Fibroblast of lung (primary cell): ENCODE measurements at regions not wholly inside any gene's neighbourhood (a gene's known extent, or its start where the extent isn't known, plus 50 kb on each side); places are given as distances from the start of the nearest gene placed in this dataset.
A peak's percentile ranks its signal among the peaks of the same experiment; 100 is the strongest.

Source experiments
- DNase-seq, 2 donors: peaks; one replicate each; pipeline versions ENCODE4 v3.0.0 to v3.0.0-alpha.2; 2010; ENCODE audit warnings: low read depth in 2 of 2
- H2AFZ ChIP-seq: 2 replicates; pipeline ENCODE4 v1.5.1; 2012; ENCODE audit warnings: low read length, control low read depth, inconsistent platforms
- H3K27ac ChIP-seq: 2 replicates; pipeline ENCODE4 v1.5.1; 2011; ENCODE audit warnings: low read length, control low read depth; ENCODE audit not compliant: insufficient read depth
- H3K27me3 ChIP-seq: 2 replicates; pipeline ENCODE4 v1.5.1; 2011; ENCODE audit warnings: mild to moderate bottlenecking, low read length; ENCODE audit not compliant: control insufficient read depth, insufficient read depth
- H3K36me3 ChIP-seq: 2 replicates; pipeline ENCODE4 v1.5.1; 2011; ENCODE audit warnings: low read length; ENCODE audit not compliant: control insufficient read depth, insufficient read depth
- H3K4me1 ChIP-seq: 2 replicates; pipeline ENCODE4 v1.5.1; 2011; ENCODE audit warnings: low read length; ENCODE audit not compliant: control insufficient read depth, insufficient read depth; ENCODE audit errors: extremely low read depth
- H3K4me2 ChIP-seq: 2 replicates; pipeline ENCODE4 v1.5.1; 2011; ENCODE audit warnings: low read length, control low read depth; ENCODE audit not compliant: insufficient read depth; ENCODE audit errors: extremely low read depth
- H3K4me3 ChIP-seq, 4 experiments: fragments of 200-600 bp in 1 of 4; sonication (generic) in 1 of 4; replicated peaks in 1 of 4; 2 replicates each; pipeline ENCODE4 v1.5.1; 2011 to 2016; ENCODE audit warnings: low read length in 4 of 4, low read depth in 3 of 4, mild to moderate bottlenecking in 3 of 4, control low read depth in 2 of 4, inconsistent platforms in 1 of 4, mixed read lengths in 1 of 4; ENCODE audit not compliant: insufficient read depth in 1 of 4; ENCODE audit errors: control extremely low read depth in 1 of 4
- H3K79me2 ChIP-seq: 2 replicates; pipeline ENCODE4 v1.5.1; 2012; ENCODE audit warnings: mild to moderate bottlenecking, low read length, inconsistent platforms; ENCODE audit not compliant: control insufficient read depth, insufficient read depth
- H3K9ac ChIP-seq: 2 replicates; pipeline ENCODE4 v1.5.1; 2011; ENCODE audit warnings: mild to moderate bottlenecking, low read length, control low read depth; ENCODE audit not compliant: insufficient read depth
- H3K9me3 ChIP-seq: 2 replicates; pipeline ENCODE4 v1.5.1; 2012; ENCODE audit warnings: low read depth, low read length; ENCODE audit not compliant: control insufficient read depth, insufficient read depth
- H4K20me1 ChIP-seq: 2 replicates; pipeline ENCODE4 v1.5.1; 2011; ENCODE audit warnings: low read length; ENCODE audit not compliant: control insufficient read depth, insufficient read depth; ENCODE audit errors: extremely low read depth
- EZH2 ChIP-seq: IDR thresholded peaks from 2 replicates; pipeline ENCODE4 v1.5.1; 2012; ENCODE audit warnings: low read length, control low read depth, mild to moderate bottlenecking; ENCODE audit errors: missing control alignments
- TF ChIP-seq, protein P1 (sequence below), 2 donors: IDR thresholded peaks in 1 of 2; conservative IDR thresholded peaks in 1 of 2; 1 replicate in 1 of 2; 2 replicates in 1 of 2; pipeline ENCODE4 v1.5.1; 2011 to 2012; ENCODE audit warnings: low read length in 2 of 2, control low read depth in 1 of 2, inconsistent platforms in 1 of 2, low read depth in 1 of 2, mild to moderate bottlenecking in 1 of 2

DNA sequence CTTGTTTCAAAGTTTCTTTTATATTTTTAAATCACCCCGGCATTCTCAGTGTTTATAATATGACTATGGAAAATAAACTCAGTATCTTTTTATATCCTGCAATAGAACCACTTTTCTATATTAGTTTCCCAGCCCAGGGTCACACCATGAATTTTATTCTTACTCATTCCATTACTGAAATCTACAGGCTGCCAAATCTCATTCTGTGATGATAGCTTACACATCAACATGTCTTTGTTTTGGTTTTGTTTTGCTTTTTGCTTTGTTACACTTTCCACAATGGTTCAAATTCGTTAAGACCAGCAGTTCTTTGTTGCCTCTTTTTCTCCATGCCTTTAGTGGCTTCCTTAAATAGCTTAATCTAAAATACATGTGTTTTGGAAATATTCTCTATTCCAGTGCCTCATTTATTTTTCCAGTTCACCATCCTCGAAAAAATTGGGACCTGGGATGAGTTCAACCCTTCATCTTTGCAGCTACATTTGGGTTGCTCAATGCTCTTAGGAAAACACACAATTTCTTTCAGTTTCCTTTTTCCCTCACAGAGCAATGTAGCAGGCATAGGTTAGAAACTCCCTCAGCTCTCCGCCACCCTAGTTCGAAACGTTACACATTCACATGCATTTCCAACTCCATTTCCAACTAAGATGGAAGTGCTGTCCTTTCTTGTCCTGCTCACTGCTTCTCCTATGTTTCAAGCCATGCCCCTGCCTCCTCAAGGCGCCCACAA is 1146.3 kb downstream of the MAT2B start:
- Histone ChIP-seq H2AFZ (no peak overlapping the region), H3K9ac (no peak overlapping the region), H3K4me1 (no peaks in the 10 kb centered on the region), H3K4me3 (no peak overlapping the region), H3K36me3 (no peaks in the 10 kb centered on the region), H3K79me2 (no peaks in the 10 kb centered on the region), H4K20me1 (no peaks in the 10 kb centered on the region), H3K27me3 (no peaks in the 10 kb centered on the region), H3K27ac (no peak overlapping the region), H3K9me3 (no peaks in the 10 kb centered on the region), H3K4me2 (no peak overlapping the region)
- DNase-seq: no peak
- TF ChIP-seq EZH2: no peak
- TF ChIP-seq, protein P1, sequence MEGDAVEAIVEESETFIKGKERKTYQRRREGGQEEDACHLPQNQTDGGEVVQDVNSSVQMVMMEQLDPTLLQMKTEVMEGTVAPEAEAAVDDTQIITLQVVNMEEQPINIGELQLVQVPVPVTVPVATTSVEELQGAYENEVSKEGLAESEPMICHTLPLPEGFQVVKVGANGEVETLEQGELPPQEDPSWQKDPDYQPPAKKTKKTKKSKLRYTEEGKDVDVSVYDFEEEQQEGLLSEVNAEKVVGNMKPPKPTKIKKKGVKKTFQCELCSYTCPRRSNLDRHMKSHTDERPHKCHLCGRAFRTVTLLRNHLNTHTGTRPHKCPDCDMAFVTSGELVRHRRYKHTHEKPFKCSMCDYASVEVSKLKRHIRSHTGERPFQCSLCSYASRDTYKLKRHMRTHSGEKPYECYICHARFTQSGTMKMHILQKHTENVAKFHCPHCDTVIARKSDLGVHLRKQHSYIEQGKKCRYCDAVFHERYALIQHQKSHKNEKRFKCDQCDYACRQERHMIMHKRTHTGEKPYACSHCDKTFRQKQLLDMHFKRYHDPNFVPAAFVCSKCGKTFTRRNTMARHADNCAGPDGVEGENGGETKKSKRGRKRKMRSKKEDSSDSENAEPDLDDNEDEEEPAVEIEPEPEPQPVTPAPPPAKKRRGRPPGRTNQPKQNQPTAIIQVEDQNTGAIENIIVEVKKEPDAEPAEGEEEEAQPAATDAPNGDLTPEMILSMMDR (conservative IDR thresholded peaks at IDR 0.05 in 1 of 2, IDR thresholded peaks at IDR 0.05 in 1 of 2; ENCODE audit: low read depth in 1 of 2, low read length in 2 of 2): no peak

- Histone ChIP-seq H3K4me3 (no peak overlapping the region), H3K79me2 (no peaks in the 10 kb centered on the region), H3K4me1 (no peaks in the 10 kb centered on the region), H3K9me3 (no peaks in the 10 kb centered on the region), H3K36me3 (no peaks in the 10 kb centered on the region), H2AFZ (no peak overlapping the region), H3K27me3 (no peaks in the 10 kb centered on the region), H4K20me1 (no peaks in the 10 kb centered on the region), H3K4me2 (no peak overlapping the region), H3K27ac (no peak overlapping the region), H3K9ac (no peak overlapping the region)
- TF ChIP-seq, protein P1 (conservative IDR thresholded peaks at IDR 0.05 in 1 of 2, IDR thresholded peaks at IDR 0.05 in 1 of 2; ENCODE audit: low read depth in 1 of 2, low read length in 2 of 2): no peak
- no peak for TF ChIP-seq EZH2
- DNase-seq: no peak
Measured at GRCh38 chr5:164652276-164652660, 1146.8 kb downstream of the MAT2B start.

DNA sequence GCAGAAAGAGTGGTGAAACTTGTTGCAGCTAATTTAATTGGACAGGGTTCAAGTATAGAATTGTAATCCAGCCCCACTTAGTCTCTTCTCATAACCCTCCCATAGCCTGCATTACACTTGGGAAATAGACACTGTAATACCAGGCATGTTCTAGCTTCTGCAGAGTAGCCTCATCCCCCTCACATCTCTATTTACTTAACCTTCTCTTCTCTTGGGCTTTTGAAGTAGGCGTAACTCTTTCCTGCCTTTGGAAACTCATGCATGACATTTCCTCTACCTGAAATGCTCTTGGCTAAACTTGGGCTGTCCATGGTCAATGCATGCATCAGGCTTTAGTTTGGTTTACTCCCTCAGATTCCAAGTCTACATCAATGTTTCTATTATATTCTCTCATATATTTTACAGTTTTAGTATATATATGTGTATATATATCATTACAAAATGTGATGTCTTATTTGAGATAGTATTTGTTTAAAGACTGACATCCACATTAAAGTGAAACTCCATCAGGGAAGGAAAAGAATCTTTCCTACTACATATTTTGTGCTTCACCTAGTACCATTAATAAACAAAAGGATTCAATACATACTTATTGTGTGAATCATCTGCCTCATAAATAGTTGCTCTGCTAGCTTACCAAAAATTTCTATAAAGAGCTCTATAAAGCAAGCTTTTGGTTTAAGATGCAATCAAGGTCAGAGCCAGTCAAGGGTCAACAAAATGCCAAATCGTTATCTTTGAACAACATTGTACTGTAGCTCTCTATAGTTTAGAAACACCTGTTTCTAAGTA is 1158.0 kb downstream of the MAT2B start:
- Histone ChIP-seq H3K36me3 (no peaks in the 10 kb centered on the region), H3K27ac (no peak overlapping the region), H3K4me3 (no peak overlapping the region), H4K20me1 (no peaks in the 10 kb centered on the region), H3K9me3 (no peaks in the 10 kb centered on the region), H3K4me1 (no peaks in the 10 kb centered on the region), H2AFZ (no peak overlapping the region), H3K27me3 (no peaks in the 10 kb centered on the region), H3K9ac (no peak overlapping the region), H3K79me2 (no peaks in the 10 kb centered on the region), H3K4me2 (peak overlapping the region; percentile 35)
- TF ChIP-seq, protein P1 (conservative IDR thresholded peaks at IDR 0.05 in 1 of 2, IDR thresholded peaks at IDR 0.05 in 1 of 2; ENCODE audit: low read depth in 1 of 2, low read length in 2 of 2): no peak
- TF ChIP-seq EZH2: no peak
- DNase-seq: peak; percentile 5 to 56
